Neuronal stem cell (in vitro differentiated cells): ENCODE measurements at regions not wholly inside any gene's neighbourhood (a gene's known extent, or its start where the extent isn't known, plus 50 kb on each side); places are given as distances from the start of the nearest gene placed in this dataset.
A peak's percentile ranks its signal among the peaks of the same experiment; 100 is the strongest.

Experiments
- DNase-seq: peaks from one replicate; pipeline ENCODE4 v3.0.0-alpha.2; 2013; ENCODE audit warnings: low spot score
- H2AFZ ChIP-seq: one replicate; pipeline ENCODE4 v1.6.1; 2013; ENCODE audit warnings: mild to moderate bottlenecking, low read length, inconsistent platforms
- H2AK5ac ChIP-seq: 2 replicates; pipeline ENCODE4 v1.6.1; 2013; ENCODE audit warnings: low read depth, mild to moderate bottlenecking, inconsistent platforms, low read length, moderate library complexity, mixed read lengths
- H2BK120ac ChIP-seq: 2 replicates; pipeline ENCODE4 v1.6.1; 2013; ENCODE audit warnings: low read depth, mild to moderate bottlenecking, inconsistent platforms, low read length, moderate library complexity, mixed read lengths
- H2BK12ac ChIP-seq: one replicate; pipeline ENCODE4 v1.6.1; 2013; ENCODE audit warnings: low read length, inconsistent platforms
- H2BK15ac ChIP-seq: 2 replicates; pipeline ENCODE4 v1.6.1; 2013; ENCODE audit warnings: mild to moderate bottlenecking, low read length, inconsistent platforms, mixed read lengths
- H2BK5ac ChIP-seq: one replicate; pipeline ENCODE4 v1.6.1; 2013; ENCODE audit warnings: inconsistent platforms, mild to moderate bottlenecking, low read length, moderate library complexity
- H3K14ac ChIP-seq: one replicate; pipeline ENCODE4 v1.6.1; 2013; ENCODE audit warnings: low read length, inconsistent platforms
- H3K18ac ChIP-seq: 2 replicates; pipeline ENCODE4 v1.6.1; 2013; ENCODE audit warnings: low read length, inconsistent platforms
- H3K23ac ChIP-seq: 2 replicates; pipeline ENCODE4 v1.6.1; 2013; ENCODE audit warnings: low read depth, mild to moderate bottlenecking, mixed read lengths, low read length, inconsistent platforms; ENCODE audit not compliant: poor library complexity
- H3K27ac ChIP-seq: replicated peaks from 3 replicates; pipeline ENCODE4 v1.5.1; 2013; ENCODE audit warnings: low read length, inconsistent platforms
- H3K27me3 ChIP-seq, 3 experiments: 2 replicates each; pipeline ENCODE4 v1.6.1; 2013; ENCODE audit warnings: low read length in 3 of 3, mild to moderate bottlenecking in 2 of 3, inconsistent platforms in 1 of 3, low read depth in 1 of 3, mixed read lengths in 1 of 3, moderate library complexity in 1 of 3; ENCODE audit not compliant: control insufficient read depth in 3 of 3, insufficient read depth in 3 of 3
- H3K36me3 ChIP-seq, 2 donors: replicated peaks in 1 of 2; 2 replicates each; pipeline ENCODE4 v1.6.1; 2013; ENCODE audit warnings: low read length in 2 of 2; ENCODE audit not compliant: control insufficient read depth in 2 of 2, insufficient read depth in 2 of 2
- H3K4ac ChIP-seq: 2 replicates; pipeline ENCODE4 v1.6.1; 2013; ENCODE audit warnings: inconsistent platforms, mild to moderate bottlenecking, low read length, moderate library complexity
- H3K4me1 ChIP-seq, 2 donors: 1 replicate in 1 of 2; 2 replicates in 1 of 2; pipeline ENCODE4 v1.6.1; 2013; ENCODE audit warnings: low read length in 2 of 2, low read depth in 1 of 2; ENCODE audit not compliant: control insufficient read depth in 2 of 2, insufficient read depth in 1 of 2
- H3K4me2 ChIP-seq: one replicate; pipeline ENCODE4 v1.6.1; 2013; ENCODE audit warnings: mild to moderate bottlenecking, low read length, inconsistent platforms; ENCODE audit not compliant: insufficient read depth, poor library complexity, severe bottlenecking
- H3K4me3 ChIP-seq, 2 donors: 2 replicates each; pipeline ENCODE4 v1.5.1; 2013; ENCODE audit warnings: low read length in 2 of 2, mild to moderate bottlenecking in 2 of 2, inconsistent platforms in 1 of 2, moderate library complexity in 1 of 2
- H3K79me1 ChIP-seq: one replicate; pipeline ENCODE4 v1.6.1; 2013; ENCODE audit warnings: low read depth, mild to moderate bottlenecking, inconsistent platforms, low read length, moderate library complexity
- H3K9ac ChIP-seq: one replicate; pipeline ENCODE4 v1.6.1; 2013; ENCODE audit warnings: mild to moderate bottlenecking, low read depth, low read length, inconsistent platforms; ENCODE audit not compliant: poor library complexity
- H3K9me3 ChIP-seq, 2 donors: replicated peaks in 1 of 2; 2 replicates each; pipeline versions ENCODE3 to v1.6.1; 2013; ENCODE audit warnings: low read length in 2 of 2, mild to moderate bottlenecking in 2 of 2, inconsistent platforms in 1 of 2, low read depth in 1 of 2, mixed read lengths in 1 of 2, moderate library complexity in 1 of 2; ENCODE audit not compliant: control insufficient read depth in 2 of 2, insufficient read depth in 1 of 2
- H4K8ac ChIP-seq: one replicate; pipeline ENCODE4 v1.6.1; 2013; ENCODE audit warnings: low read depth, mild to moderate bottlenecking, inconsistent platforms, low read length, moderate library complexity
- H4K91ac ChIP-seq: one replicate; pipeline ENCODE4 v1.6.1; 2013; ENCODE audit warnings: low read length, low read depth, mild to moderate bottlenecking, inconsistent platforms; ENCODE audit not compliant: poor library complexity
- WGBS, 2 donors: extraction: QIAGEN DNeasy Blood & Tissue Kit; methylation state at CpG; one replicate each; pipeline ENCODE4 v1.1.7; 2013; ENCODE audit warnings: missing lambda C conversion rate in 2 of 2, mixed read lengths in 1 of 2; ENCODE audit not compliant: insufficient read length in 2 of 2, insufficient replicate concordance in 1 of 2; ENCODE audit errors: extremely low coverage in 2 of 2; 5-methylcytosine and 5-hydroxymethylcytosine counted together

DNA sequence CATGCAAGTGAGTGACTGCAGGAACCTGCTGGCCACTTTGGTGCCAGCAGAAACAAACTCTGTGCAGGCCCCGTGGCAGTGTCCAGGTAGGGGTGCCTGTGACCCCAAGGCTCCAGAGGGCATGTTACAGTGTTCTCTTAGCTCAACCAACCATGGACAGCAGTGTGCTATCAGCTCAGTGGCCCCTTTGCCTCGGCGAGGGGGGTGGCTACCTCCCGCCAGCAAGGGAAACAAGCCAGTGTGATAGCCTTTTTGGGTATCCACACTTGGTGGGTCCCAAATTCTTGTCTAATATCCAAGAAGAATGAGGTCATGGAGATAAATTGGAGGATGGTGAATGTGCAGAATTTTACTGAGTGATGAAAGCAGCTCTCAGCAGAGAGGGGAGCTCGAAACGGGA lies 298.6 kb upstream of the SLC30A5 start:
- Histone ChIP-seq H3K9ac (no peak overlapping the region), H3K4me3 (no peak overlapping the region), H3K4me2 (no peak overlapping the region), H3K27ac (no peak overlapping the region), H2BK5ac (no peak overlapping the region), H3K23ac (no peak overlapping the region), H2BK12ac (no peak overlapping the region), H3K18ac (peak overlapping the region; percentile 12), H2AFZ (no peak overlapping the region), H3K4ac (no peak overlapping the region), H3K4me1 (no peaks in the 10 kb centered on the region), H3K79me1 (no peaks in the 10 kb centered on the region), H3K9me3 (no peaks in the 10 kb centered on the region), H3K36me3 (no peaks in the 10 kb centered on the region), H2BK120ac (no peak overlapping the region), H4K91ac (no peak overlapping the region), H3K14ac (no peak overlapping the region), H2BK15ac (no peak overlapping the region), H3K27me3 (no peaks in the 10 kb centered on the region), H4K8ac (no peak overlapping the region), H2AK5ac (no peak overlapping the region)
- no peak for DNase-seq
- WGBS, 2 donors = no CpG with 5 or more reads among the region's 6 CpGs

DNA sequence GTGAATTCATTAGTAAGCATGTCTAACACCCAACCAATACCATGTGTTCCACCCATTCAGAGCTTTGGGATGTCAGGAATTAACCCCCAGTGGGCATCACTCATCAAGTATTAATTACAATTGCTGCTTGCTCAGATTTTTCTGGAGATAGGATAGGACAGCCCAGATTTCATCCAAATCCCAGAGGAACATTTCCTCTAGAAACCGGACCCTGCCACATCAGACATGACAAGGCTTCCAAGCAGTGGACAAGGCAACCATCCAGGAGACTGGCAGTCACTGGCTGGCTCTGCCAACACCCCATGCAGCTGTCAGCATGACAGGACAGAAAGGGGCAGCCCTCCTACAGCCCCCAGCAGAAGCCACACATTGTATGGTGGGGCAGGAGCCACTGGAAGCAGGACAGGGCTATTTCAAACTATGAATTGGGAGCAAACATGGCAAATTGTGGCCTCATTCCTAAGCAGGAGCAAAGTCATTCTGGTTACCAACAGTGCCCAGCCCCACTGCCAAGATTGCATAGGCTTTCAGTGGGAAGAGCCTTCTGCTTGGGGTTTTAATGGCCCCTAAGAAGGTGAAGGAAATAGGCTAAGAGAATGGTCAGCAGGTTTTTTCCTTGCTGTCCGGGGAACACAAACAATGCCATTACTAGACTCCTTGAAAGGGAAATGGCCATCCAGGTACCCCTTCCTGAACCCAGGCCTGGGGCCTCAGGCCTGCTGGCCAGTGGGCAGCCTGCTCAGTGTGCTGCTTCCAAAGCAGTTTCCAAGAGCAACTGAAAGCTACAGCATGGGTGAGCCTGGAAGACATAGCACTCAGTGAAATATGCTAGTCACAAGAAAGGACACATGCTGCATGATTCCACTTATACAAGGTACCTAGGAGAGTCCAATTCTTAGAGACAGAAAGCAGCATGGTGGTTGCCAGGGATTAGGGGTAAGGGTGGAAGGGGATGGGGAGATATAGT lies 294.7 kb upstream of the SLC30A5 start:
- Histone ChIP-seq H4K91ac (no peak overlapping the region), H3K18ac (no peak overlapping the region), H2AK5ac (no peak overlapping the region), H3K4ac (no peak overlapping the region), H4K8ac (no peak overlapping the region), H3K4me1 (no peaks in the 10 kb centered on the region), H2BK5ac (no peak overlapping the region), H3K36me3 (no peaks in the 10 kb centered on the region), H3K23ac (no peak overlapping the region), H3K79me1 (no peaks in the 10 kb centered on the region), H3K9me3 (no peaks in the 10 kb centered on the region), H2BK120ac (no peak overlapping the region), H3K4me2 (no peak overlapping the region), H3K27me3 (no peaks in the 10 kb centered on the region), H2BK12ac (no peak overlapping the region), H2BK15ac (no peak overlapping the region), H3K9ac (no peak overlapping the region), H2AFZ (no peak overlapping the region), H3K27ac (no peak overlapping the region), H3K4me3 (no peak overlapping the region), H3K14ac (no peak overlapping the region)
- no CpG with 5 or more reads among the region's 2 CpGs for WGBS, 2 donors
- no peak for DNase-seq

DNA sequence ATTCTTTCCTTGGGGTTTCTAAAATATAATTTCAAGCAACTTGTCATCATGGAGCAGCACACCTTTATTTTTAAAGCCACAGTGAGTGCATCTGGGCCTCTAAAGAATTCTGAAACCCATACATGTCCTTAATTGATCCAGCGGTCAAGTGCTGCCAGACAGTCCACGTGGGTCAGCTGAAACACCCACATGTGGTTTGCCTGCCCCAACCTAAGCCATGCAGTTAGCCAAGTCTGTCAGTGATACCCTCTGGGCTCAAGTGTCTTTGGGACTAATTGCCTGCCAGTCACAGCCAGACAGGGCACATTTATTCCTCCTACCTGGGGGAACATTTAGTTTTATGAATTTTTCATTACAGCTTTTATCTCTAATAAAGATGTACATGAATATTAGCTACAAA lies 291.4 kb upstream of the SLC30A5 start:
- no peak overlapping the region for H4K91ac ChIP-seq
- no peaks in the 10 kb centered on the region for H3K36me3 ChIP-seq
- no peaks in the 10 kb centered on the region for H3K27me3 ChIP-seq
- no peak overlapping the region for H3K4ac ChIP-seq
- no peak overlapping the region for H3K23ac ChIP-seq
- no CpG with 5 or more reads among the region's 2 CpGs for WGBS, 2 donors
- no peak overlapping the region for H3K4me3 ChIP-seq
- H3K4me1 ChIP-seq = no peaks in the 10 kb centered on the region
- H2BK12ac ChIP-seq = no peak overlapping the region
- no peaks in the 10 kb centered on the region for H3K79me1 ChIP-seq
- no peak overlapping the region for H2BK120ac ChIP-seq
- no peak overlapping the region for H3K4me2 ChIP-seq
- H4K8ac ChIP-seq = no peak overlapping the region
- no peak overlapping the region for H2BK15ac ChIP-seq
- H3K27ac ChIP-seq = no peak overlapping the region
- H3K18ac ChIP-seq = no peak overlapping the region
- no peak overlapping the region for H3K14ac ChIP-seq
- no peak overlapping the region for H2AK5ac ChIP-seq
- no peak overlapping the region for H2AFZ ChIP-seq
- no peak overlapping the region for H2BK5ac ChIP-seq
- H3K9me3 ChIP-seq = no peaks in the 10 kb centered on the region
- no peak for DNase-seq
- H3K9ac ChIP-seq = no peak overlapping the region

DNA sequence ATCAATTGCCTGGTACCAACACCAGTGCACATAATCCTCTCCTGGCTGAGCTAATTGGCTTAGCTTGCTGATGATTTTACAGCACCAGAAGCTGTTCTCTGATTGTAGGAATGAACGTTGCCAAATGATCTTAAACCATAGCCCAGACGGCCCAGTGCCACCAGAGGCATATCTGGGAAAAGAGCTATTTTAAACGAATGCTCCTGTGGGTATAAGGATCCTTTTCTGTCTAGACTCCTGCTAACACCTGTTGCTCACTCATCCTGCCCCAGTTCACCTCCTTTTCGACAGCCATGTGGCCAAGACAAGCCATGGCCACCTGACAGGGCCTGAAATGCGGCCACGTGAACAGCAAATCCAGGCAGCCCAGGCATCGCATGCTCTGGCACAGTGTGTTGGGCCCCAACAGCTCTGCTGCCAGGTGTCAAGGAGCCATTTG lies 289.9 kb upstream of the SLC30A5 start:
- Histone ChIP-seq H3K4ac (no peak overlapping the region), H4K91ac (no peak overlapping the region), H3K18ac (no peak overlapping the region), H3K4me1 (no peaks in the 10 kb centered on the region), H3K9me3 (no peaks in the 10 kb centered on the region), H3K36me3 (no peaks in the 10 kb centered on the region), H3K27me3 (no peaks in the 10 kb centered on the region), H3K14ac (no peak overlapping the region), H3K23ac (no peak overlapping the region), H3K79me1 (no peaks in the 10 kb centered on the region), H3K9ac (no peak overlapping the region), H2BK120ac (no peak overlapping the region), H4K8ac (no peak overlapping the region), H2BK15ac (no peak overlapping the region), H3K4me2 (no peak overlapping the region), H2AK5ac (no peak overlapping the region), H2BK5ac (no peak overlapping the region), H2AFZ (no peak overlapping the region), H3K4me3 (peak overlapping the region in 1 of 2 donors; percentile 33), H3K27ac (no peak overlapping the region), H2BK12ac (no peak overlapping the region)
- no CpG with 5 or more reads among the region's 7 CpGs for WGBS, 2 donors
- DNase-seq = no peak
